H1 (cell line): ENCODE measurements at regions not wholly inside any gene's neighbourhood (a gene's known extent, or its start where the extent isn't known, plus 50 kb on each side); places are given as distances from the start of the nearest gene placed in this dataset.
A peak's percentile ranks its signal among the peaks of the same experiment; 100 is the strongest.

ENCODE experiments used
- CTCF ChIA-PET: fragments of 300-600 bp; sonication (Branson Sonifier 250); formaldehyde crosslinking; loops from one replicate; lab custom pipeline; 2021; ENCODE audit not compliant: partially characterized antibody; lab: Charles Lee
- POLR2A ChIA-PET: fragments of 300-600 bp; sonication (Branson Sonifier 250); formaldehyde crosslinking; loops from one replicate; lab custom pipeline; 2021; ENCODE audit warnings: inconsistent platforms; ENCODE audit not compliant: partially characterized antibody; lab: Charles Lee
- DNase-seq, 2 experiments: peaks; one replicate each; pipeline versions ENCODE4 v3.0.0 to v3.0.0-alpha.2; 2010 to 2022; ENCODE audit warnings: low spot score in 2 of 2, low read depth in 1 of 2, mixed read lengths in 1 of 2
- FAIRE-seq: peaks from 2 replicates; lab custom pipeline; 2011; peaks lifted over from hg19 to GRCh38; lab: Jason Lieb, UNC
- H2AFZ ChIP-seq: 2 replicates; pipeline ENCODE4 v1.8.1; 2012; ENCODE audit warnings: low read length, inconsistent platforms
- H2AK5ac ChIP-seq: 2 replicates; pipeline ENCODE4 v1.6.1; 2013; ENCODE audit warnings: low read depth, low read length
- H2BK120ac ChIP-seq: replicated peaks from 2 replicates; pipeline ENCODE3; 2013; ENCODE audit warnings: low read depth, low read length, inconsistent platforms
- H2BK12ac ChIP-seq: 2 replicates; pipeline ENCODE4 v1.6.1; 2013; ENCODE audit warnings: low read depth, low read length
- H2BK15ac ChIP-seq: 2 replicates; pipeline ENCODE4 v1.6.1; 2013; ENCODE audit warnings: low read length
- H2BK20ac ChIP-seq: 2 replicates; pipeline ENCODE4 v1.6.1; 2013; ENCODE audit warnings: low read length
- H2BK5ac ChIP-seq: 2 replicates; pipeline ENCODE4 v1.6.1; 2013; ENCODE audit warnings: low read depth, low read length
- H3K14ac ChIP-seq: 2 replicates; pipeline ENCODE4 v1.6.1; 2013; ENCODE audit warnings: inconsistent platforms; ENCODE audit not compliant: insufficient read length
- H3K18ac ChIP-seq: 2 replicates; pipeline ENCODE4 v1.6.1; 2013; ENCODE audit warnings: low read length; ENCODE audit errors: extremely low read depth
- H3K23ac ChIP-seq: 2 replicates; pipeline ENCODE4 v1.6.1; 2013; ENCODE audit warnings: inconsistent platforms; ENCODE audit not compliant: insufficient read length
- H3K23me2 ChIP-seq: 2 replicates; pipeline ENCODE4 v1.6.1; 2013; ENCODE audit warnings: low read depth, low read length
- H3K27ac ChIP-seq: 2 replicates; pipeline ENCODE4 v1.6.1; 2011; ENCODE audit warnings: low read depth, low read length, inconsistent platforms
- H3K27me3 ChIP-seq, 4 experiments: replicated peaks in 1 of 4; 1 replicate in 1 of 4; 2 replicates in 3 of 4; pipeline versions ENCODE4 v1.6.1 to v1.8.1; 2011 to 2013; ENCODE audit warnings: low read length in 3 of 4, mild to moderate bottlenecking in 3 of 4, inconsistent platforms in 2 of 4, mixed read lengths in 2 of 4, moderate library complexity in 1 of 4; ENCODE audit not compliant: control insufficient read depth in 3 of 4, insufficient read depth in 3 of 4; ENCODE audit errors: extremely low read depth in 1 of 4
- H3K36me3 ChIP-seq, 4 experiments: 2 replicates each; pipeline versions ENCODE4 v1.6.1 to v1.8.1; 2011 to 2013; ENCODE audit warnings: mild to moderate bottlenecking in 4 of 4, low read length in 3 of 4, moderate library complexity in 2 of 4, control low read depth in 1 of 4, inconsistent platforms in 1 of 4; ENCODE audit not compliant: insufficient read depth in 4 of 4, control insufficient read depth in 2 of 4
- H3K4ac ChIP-seq: replicated peaks from 2 replicates; pipeline ENCODE3; 2013; ENCODE audit warnings: low read length, low read depth, mixed read lengths, inconsistent platforms; ENCODE audit not compliant: insufficient read length
- H3K4me1 ChIP-seq, 4 experiments: replicated peaks in 1 of 4; 1 replicate in 1 of 4; 2 replicates in 3 of 4; pipeline versions ENCODE4 v1.6.1 to v1.8.1; 2011 to 2013; ENCODE audit warnings: low read length in 3 of 4, inconsistent platforms in 2 of 4, mixed read lengths in 1 of 4; ENCODE audit not compliant: insufficient read depth in 4 of 4, control insufficient read depth in 3 of 4
- H3K4me2 ChIP-seq, 2 experiments: 2 replicates each; pipeline versions ENCODE4 v1.6.1 to v1.8.1; 2011 to 2013; ENCODE audit warnings: low read depth in 2 of 2, low read length in 2 of 2, control low read depth in 1 of 2, inconsistent platforms in 1 of 2, mild to moderate bottlenecking in 1 of 2; ENCODE audit not compliant: insufficient read depth in 1 of 2
- H3K4me3 ChIP-seq, 4 experiments: fragments of 200-600, 300-600 bp in 1 of 4; sonication (generic), shearing (Covaris generic), sonication (Bioruptor Twin) in 1 of 4; 2 replicates each; pipeline versions ENCODE4 v1.5.1 to v1.8.1; 2011 to 2016; ENCODE audit warnings: low read length in 4 of 4, low read depth in 3 of 4, control low read depth in 2 of 4, inconsistent platforms in 2 of 4, mild to moderate bottlenecking in 2 of 4, mixed read lengths in 1 of 4, moderate library complexity in 1 of 4; ENCODE audit not compliant: insufficient read depth in 2 of 4; ENCODE audit errors: extremely low read depth in 1 of 4
- H3K56ac ChIP-seq: replicated peaks from 2 replicates; pipeline ENCODE3; 2013; ENCODE audit warnings: low read depth, mild to moderate bottlenecking, mixed read lengths, low read length, inconsistent platforms; ENCODE audit not compliant: insufficient read length
- H3K79me1 ChIP-seq: 2 replicates; pipeline ENCODE4 v1.6.1; 2013; ENCODE audit warnings: low read depth, low read length, control low read depth
- H3K79me2 ChIP-seq, 2 experiments: 2 replicates each; pipeline versions ENCODE4 v1.6.1 to v1.8.1; 2012 to 2013; ENCODE audit warnings: low read length in 2 of 2, mild to moderate bottlenecking in 2 of 2, inconsistent platforms in 1 of 2; ENCODE audit not compliant: insufficient read depth in 2 of 2, control insufficient read depth in 1 of 2
- H3K9ac ChIP-seq, 4 experiments: replicated peaks in 1 of 4; 1 replicate in 1 of 4; 2 replicates in 3 of 4; pipeline versions ENCODE4 v1.6.1 to v1.8.1; 2011 to 2013; ENCODE audit warnings: low read depth in 3 of 4, low read length in 3 of 4, control low read depth in 2 of 4, mild to moderate bottlenecking in 2 of 4, moderate library complexity in 2 of 4, inconsistent platforms in 1 of 4; ENCODE audit errors: extremely low read depth in 1 of 4
- H3K9me3 ChIP-seq, 2 experiments: 2 replicates each; pipeline versions ENCODE4 v1.6.1 to v1.8.1; 2012 to 2013; ENCODE audit warnings: mild to moderate bottlenecking in 2 of 2, moderate library complexity in 2 of 2, control low read depth in 1 of 2, inconsistent platforms in 1 of 2, low read depth in 1 of 2, low read length in 1 of 2, mixed read lengths in 1 of 2; ENCODE audit not compliant: insufficient read depth in 2 of 2
- H4K20me1 ChIP-seq, 2 experiments: replicated peaks in 1 of 2; 2 replicates each; pipeline versions ENCODE3 to v1.8.1; 2011 to 2013; ENCODE audit warnings: inconsistent platforms in 2 of 2, low read length in 2 of 2, mild to moderate bottlenecking in 1 of 2; ENCODE audit not compliant: insufficient read depth in 2 of 2, control insufficient read depth in 1 of 2
- H4K5ac ChIP-seq: 2 replicates; pipeline ENCODE4 v1.6.1; 2013; ENCODE audit warnings: low read length, low read depth, mixed read lengths, inconsistent platforms; ENCODE audit not compliant: insufficient read length
- H4K8ac ChIP-seq: 2 replicates; pipeline ENCODE4 v1.8.0; 2013; ENCODE audit warnings: mild to moderate bottlenecking, moderate library complexity, low read length, inconsistent platforms; ENCODE audit not compliant: insufficient read depth; ENCODE audit errors: extremely low read depth
- H4K91ac ChIP-seq: replicated peaks from 2 replicates; pipeline ENCODE3; 2013; ENCODE audit warnings: low read length, mixed read lengths, inconsistent platforms; ENCODE audit not compliant: insufficient read length
- SP1 ChIP-seq: IDR thresholded peaks from 2 replicates; pipeline ENCODE4 v1.6.1; 2011; ENCODE audit warnings: low read depth, low read length
- WGBS, 2 experiments: shearing (Covaris generic) in 1 of 2; methylation state at CpG; one replicate each; pipeline versions ENCODE4 v1.1.6 to v1.1.7; 2013 to 2015; ENCODE audit warnings: low lambda C conversion rate in 2 of 2, mixed read lengths in 2 of 2, inconsistent platforms in 1 of 2, low coverage in 1 of 2, missing lambda C conversion rate in 1 of 2; ENCODE audit not compliant: insufficient replicate concordance in 2 of 2, insufficient coverage in 1 of 2, insufficient read length in 1 of 2; ENCODE audit errors: extremely low coverage in 1 of 2, missing lambda C conversion rate in 1 of 2; 5-methylcytosine and 5-hydroxymethylcytosine counted together

GRCh38 chr18:47380153-47380552 is 128.7 kb upstream of the SKOR2 start:
- Histone ChIP-seq H2AFZ (peak overlapping the region; percentile 53; the same call in 1 of the 2 replicates), H2BK5ac (no peak overlapping the region), H3K79me2 (no peaks in the 10 kb centered on the region), H2BK15ac (no peak overlapping the region), H4K5ac (no peak overlapping the region), H4K8ac (no peak overlapping the region), H3K18ac (no peak overlapping the region), H3K9ac (no peak overlapping the region), H4K91ac (no peak overlapping the region), H3K27ac (no peak overlapping the region), H3K9me3 (no peaks in the 10 kb centered on the region), H3K4me3 (no peak overlapping the region), H2AK5ac (no peak overlapping the region), H4K20me1 (no peaks in the 10 kb centered on the region), H3K23ac (no peak overlapping the region), H3K27me3 (no peaks in the 10 kb centered on the region), H3K36me3 (no peaks in the 10 kb centered on the region), H2BK120ac (no peak overlapping the region), H3K14ac (no peak overlapping the region), H3K56ac (no peak overlapping the region), H3K79me1 (no peaks in the 10 kb centered on the region; the same call in 1 of the 2 replicates), H3K23me2 (no peaks in the 10 kb centered on the region), H3K4me2 (no peak overlapping the region), H3K4me1 (no peaks in the 10 kb centered on the region), H2BK20ac (no peak overlapping the region), H3K4ac (no peak overlapping the region), H2BK12ac (no peak overlapping the region)
- no peak for DNase-seq
- POLR2A ChIA-PET = no interaction called here
- FAIRE-seq = no peak
- CTCF ChIA-PET = interaction anchor here (2.4 kb wide), 1 partner anchor 17 kb away, joined by 7 read pairs; no protein-coding TSS in a partner anchor
- 85% methylated on average over 1 of the region's 1 CpG; no CpG with 5 or more reads in 1 of the 2 experiments for WGBS, 2 experiments
- TF ChIP-seq SP1 = no peak
